HG03060 (cell line): ENCODE measurements at regions not wholly inside any gene's neighbourhood (a gene's known extent, or its start where the extent isn't known, plus 50 kb on each side); places are given as distances from the start of the nearest gene placed in this dataset.

Experiments used
- ATAC-seq: cut with Tn5 transposase; IDR thresholded peaks from one replicate; pipeline ENCODE4 v1.9.1; 2021; ENCODE audit warnings: low read depth, moderate number of reproducible peaks; ENCODE audit not compliant: unreplicated experiment

DNA sequence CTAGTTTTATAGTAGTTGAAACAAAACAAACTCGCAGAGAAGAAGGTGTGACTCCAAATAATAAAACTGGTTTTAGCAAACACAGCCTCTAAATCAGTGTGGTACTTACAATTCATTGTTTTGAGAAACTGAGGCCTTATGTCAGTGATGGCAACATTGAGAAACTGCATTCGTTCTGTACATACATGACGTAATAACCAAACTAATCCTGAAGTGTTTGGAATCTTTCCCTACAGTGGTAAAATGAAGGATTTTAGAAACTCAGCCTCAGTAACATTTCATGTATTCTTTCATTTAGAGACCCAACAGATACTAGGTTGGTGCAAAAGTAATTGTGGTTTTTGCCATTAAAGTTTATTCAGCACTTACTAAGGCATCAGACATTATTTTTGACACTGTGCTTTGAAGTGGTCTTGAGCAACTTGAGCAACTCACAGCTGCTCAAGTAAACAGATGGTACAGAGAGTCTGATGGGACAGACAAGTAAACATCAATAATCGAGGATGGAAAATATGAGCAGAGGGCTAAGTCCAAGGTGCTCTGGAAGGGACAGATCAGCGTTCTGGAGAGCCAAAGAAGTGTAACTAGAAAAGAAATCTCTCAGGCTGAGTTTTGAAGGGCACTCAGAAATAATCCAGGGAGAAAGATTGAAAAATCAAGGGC, 390.8 kb upstream of the BOD1L1 start:
- ATAC-seq: no peak

DNA sequence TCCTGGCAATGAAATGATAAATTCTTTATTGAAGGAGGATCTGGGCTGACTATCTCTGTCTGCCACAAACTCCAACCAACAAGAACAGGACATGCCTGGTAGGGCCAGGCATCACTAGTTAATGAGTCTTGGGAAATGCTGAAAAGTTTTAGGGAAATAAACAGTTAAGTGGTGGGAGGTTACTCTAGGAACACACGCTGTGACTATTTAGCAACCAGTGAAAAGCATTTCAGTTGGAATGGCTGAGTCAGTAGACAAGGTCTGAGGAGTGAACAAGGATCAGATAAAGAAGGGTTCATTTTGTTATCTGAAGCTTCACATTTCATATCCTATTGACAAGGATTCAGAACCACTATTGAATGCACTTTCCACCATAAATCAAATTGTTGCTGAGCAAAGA, 394.9 kb upstream of the BOD1L1 start:
- ATAC-seq: no peak

DNA sequence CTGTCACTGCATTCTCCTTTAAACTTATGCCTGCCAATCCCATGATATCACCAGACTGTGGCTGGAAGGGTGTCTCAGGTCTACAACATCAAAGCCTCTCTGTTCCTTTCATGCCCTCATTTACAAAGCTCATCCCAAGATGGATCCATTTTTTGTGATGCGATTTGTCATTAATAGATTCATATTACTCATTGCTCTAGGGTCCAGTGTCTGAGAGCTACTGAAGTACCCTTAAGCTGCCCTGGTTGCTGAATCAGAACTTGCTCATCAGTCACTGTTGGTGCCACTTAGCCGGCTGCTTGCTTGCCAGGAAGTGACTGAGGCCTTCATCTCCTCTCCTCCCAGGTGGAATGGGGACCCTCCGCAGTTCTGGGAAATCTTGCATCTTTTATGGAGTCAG, 395.5 kb upstream of the BOD1L1 start:
- ATAC-seq: no peak

DNA sequence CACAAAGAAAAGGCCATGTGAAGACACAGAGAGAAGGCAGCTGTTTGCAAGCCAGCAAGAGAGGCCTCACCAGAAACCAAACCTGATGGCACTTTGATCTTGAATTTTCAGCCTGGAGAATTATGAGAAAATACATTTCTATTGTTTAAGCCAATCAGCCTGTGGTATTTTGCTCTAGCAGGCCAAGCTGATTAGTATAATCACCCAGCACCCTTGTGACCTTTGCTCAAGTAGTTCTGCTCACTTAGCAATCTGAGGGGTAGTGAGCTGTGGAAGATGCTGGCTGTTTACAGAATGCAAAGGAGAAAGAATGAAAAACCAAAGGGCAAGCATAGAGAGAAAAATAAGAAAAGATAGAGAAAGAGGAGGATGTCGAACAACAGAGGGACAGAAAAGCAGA, 396.4 kb upstream of the BOD1L1 start:
- ATAC-seq: no peak

DNA sequence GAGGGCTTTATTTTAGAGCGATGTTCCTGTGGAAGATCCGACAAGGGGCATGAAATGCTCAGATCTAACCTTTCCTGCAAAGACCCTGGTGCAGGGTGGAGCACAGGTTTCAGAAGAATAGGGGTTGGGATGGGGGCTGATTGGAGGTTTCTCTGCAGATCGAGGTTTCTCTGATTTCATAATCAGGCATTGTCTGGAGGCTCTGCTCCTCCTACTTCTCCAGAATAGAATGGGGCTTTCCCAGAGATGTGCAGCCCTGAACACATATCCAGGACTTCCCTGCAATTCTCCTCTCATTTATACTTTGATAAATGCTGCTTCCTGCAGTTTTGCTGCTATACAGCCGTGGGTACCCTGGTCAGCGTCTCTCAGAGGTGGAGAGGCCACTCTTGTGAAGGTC, 397.6 kb upstream of the BOD1L1 start:
- no peak for ATAC-seq

DNA sequence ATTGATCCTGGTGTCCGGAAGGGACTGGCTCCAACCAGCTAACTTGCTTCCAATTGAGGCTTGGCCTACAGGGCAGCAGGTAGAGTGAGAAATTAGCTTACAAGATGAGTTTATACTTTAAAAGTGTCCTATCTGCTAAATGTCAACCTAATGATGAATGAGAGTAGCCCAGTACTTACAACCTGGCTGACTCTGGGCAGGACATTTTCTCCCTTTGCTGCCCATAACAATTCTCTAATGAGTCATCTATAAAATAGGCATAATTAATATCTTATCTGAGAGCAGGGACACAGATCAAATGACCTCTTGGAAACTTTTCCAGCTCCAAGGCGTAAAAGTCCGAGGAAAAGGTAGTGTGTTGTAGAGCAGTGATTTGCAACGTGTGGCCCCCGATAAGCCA, 398.4 kb upstream of the BOD1L1 start:
- ATAC-seq: no peak

DNA sequence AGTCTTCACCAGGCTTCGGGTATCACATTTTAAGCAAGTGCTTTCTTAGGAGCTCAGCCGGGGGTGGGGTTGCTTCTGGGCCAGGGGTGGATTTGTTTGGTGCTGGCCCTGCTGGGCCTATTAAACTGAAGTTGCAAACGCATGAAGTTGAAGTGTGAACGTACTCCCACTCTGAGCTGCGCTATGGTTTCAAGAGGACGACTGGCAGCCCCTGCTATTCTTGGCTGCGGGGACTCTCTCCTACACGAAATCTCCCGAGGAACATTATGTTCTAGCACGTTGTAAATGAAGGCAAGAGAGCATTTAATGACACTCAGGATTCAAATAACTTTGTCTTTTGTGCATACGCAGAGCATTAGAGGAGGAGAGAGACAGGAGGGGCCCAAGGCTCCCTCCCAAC, 401.3 kb upstream of the BOD1L1 start:
- ATAC-seq: no peak

DNA sequence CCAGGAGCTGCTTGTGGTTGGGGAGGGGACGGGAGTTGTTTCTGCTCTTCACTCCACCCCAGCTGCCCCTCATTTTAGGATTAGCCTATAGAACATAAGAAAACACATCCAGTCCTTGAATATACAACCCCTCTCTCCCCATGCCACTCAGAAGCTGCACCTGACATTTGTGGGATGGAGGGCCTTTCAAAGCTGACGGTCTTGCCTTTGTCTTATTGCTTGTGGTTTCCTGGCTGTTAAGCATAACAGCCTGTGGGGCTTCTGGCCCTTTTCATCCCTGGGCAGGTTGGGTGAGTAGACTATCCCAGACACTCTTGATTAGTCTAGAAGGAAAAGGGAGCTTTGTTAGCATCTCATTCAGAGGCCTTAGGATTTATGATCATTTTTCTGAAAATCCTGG, 407.6 kb upstream of the BOD1L1 start:
- ATAC-seq: no peak

DNA sequence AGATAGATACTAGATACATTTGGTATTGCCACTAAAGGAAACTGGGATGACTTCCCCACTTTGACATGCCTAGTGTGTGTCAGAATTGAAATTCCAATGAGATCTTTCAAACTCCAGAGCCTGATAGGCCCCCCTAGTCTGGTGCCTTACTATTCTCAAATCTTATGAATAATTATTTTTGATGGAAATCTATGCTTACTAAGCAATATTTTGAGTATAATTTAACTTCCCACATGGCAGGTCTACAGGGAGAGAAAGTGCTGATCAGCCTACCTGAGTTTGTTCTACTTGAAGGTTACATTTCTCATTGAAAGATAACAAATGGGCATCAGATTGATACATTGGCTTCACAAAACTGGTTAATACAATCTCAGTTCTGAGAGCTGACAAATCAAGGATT, 415.7 kb upstream of the BOD1L1 start:
- no peak for ATAC-seq

DNA sequence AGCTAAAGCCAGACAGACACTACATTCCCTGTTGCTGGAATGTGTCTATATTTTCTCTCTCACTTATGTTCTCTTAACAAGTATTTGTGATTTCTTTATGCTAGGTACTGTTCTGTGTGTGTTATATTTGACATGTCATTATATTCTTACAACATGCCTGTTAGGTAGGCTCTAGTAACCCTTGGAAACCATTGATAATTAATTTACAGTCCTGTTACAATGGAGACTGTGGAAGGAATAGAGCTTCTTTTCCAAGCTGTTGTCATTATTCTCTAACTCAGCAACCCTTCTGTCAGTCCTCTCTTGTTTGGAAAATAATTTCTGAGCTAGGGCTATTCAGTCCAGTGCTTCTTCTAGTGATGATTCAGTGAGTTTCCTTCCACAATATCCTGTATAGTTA, 419.1 kb upstream of the BOD1L1 start:
- no peak for ATAC-seq

DNA sequence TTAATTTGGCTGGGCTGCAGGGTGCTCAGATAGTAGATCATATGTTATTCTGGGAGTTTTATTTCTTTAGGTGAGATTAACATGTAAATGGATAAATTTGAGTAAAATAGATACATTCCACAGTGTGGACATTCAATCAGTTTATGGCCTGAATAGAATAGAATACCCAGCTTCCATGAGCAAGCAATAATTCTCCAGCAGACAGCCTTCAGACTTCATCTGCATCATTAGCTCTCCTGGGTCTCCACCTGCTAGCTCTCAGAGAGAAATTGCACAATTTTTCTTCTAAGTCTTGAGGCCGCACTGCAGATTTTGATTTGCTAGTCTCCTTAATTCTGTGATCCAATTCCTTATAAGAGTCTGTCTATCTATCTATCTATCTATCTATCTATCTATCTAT, 420.3 kb upstream of the BOD1L1 start:
- no peak for ATAC-seq

DNA sequence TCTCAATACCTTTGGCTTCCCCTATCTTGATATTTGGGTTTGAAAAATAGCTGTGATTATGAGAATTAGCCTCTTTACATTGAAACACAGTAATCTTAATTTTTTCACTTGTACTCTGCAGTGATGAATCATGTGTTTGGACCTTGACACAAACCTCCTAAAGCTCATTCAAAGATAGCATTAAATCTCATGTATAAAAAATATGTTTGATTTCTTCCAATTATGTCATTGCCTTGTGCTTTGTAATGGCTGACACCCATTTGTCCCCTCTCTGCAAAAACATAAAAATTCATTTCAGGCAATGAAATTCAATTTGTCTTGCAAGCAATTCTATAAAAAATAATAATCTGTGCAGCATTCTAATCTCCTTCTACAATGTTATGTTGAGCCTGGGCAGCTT, 422.4 kb upstream of the BOD1L1 start:
- no peak for ATAC-seq

DNA sequence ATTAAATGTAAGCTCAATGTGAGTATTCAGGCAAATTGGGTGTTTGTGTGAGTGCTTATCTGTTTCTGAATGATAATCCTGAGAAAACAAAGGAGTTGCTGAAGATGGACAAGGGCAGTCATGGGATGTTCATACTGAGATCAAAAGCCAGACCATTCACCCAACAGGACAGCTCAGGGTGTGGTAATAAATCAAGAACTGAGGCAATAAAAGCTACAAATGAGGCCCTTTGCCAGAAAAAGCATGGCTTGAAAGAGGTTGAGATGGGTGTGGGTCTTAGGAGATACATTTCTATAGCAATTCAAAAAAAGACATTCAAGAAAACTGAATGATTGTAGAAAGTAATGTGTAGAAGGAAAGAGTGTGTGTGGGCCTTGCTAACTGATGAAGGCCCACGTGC, 425.8 kb upstream of the BOD1L1 start:
- no peak for ATAC-seq

DNA sequence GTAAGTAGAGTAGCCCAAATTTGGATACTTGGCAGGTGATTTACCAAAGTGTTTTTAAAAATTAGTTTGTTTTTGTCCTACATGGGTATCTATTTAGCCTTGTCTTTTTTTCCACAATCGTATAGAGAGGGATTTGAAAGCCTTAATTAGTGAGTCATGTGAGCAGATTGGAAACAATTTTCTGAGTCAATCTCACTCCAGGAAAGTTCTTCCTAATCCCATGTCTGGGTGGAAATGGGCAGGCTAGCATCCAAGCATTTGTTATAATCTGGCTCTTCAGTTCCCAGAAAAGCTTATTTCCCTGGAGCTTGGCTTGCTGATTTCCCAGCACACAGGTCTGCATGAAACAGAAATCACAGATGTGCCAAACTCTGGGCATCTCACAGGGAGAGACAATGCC, 426.9 kb upstream of the BOD1L1 start:
- ATAC-seq: no peak

DNA sequence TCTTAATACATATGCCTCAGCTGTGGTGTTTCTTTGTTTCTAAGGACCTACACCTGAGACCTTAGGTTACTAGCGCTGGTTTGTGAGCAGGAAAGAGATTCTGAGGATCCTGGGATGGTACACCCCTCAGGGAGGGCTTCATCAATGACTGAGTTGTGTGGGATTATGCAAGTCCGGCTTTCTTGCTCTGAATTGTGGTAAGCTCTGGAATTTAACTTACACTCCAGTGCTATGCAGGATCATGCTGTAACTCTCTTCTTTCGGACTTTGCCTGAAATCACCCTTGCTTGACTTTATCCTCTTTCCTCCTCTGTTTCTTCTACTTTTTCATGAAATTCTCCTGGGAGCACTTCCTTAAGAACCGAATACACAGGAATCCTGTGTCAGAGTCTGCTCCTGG, 431.5 kb upstream of the BOD1L1 start:
- no peak for ATAC-seq

DNA sequence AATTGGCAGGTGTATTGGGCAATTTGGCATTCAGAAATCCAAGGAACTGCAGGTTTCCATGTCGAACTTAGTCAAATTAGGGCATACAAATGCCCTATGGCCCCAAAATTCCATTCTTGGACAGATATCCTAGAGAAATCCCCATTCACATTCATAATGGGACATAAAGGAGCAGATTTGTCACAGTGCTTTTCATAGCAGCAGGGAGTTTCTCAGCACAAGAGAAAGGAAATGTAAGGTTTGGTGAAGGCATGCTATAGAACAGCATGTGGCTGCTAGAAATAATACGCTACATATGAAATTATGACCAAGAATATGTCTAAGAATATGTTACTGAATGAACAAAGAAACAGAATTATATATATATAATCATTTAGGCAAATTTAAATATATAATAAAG, 437.5 kb upstream of the BOD1L1 start:
- no peak for ATAC-seq

DNA sequence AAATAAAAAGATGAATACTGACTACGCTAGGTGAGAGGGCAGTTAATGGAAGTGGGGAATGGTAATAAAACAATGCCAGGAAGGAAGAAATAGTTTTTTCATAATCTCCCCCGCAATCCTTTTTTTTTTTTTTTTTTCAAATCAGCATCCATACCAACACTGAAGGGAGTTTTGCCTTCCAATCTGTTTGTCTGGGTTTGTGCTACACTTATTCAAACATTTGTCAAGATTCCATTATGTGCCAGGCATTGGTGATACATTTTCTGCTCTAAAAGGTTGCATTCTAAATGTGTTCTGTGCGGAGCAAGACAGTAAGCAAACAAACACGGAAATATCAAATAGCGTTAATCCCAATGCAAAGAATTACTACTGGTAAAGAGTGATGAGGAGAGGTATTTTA, 437.9 kb upstream of the BOD1L1 start:
- no peak for ATAC-seq

DNA sequence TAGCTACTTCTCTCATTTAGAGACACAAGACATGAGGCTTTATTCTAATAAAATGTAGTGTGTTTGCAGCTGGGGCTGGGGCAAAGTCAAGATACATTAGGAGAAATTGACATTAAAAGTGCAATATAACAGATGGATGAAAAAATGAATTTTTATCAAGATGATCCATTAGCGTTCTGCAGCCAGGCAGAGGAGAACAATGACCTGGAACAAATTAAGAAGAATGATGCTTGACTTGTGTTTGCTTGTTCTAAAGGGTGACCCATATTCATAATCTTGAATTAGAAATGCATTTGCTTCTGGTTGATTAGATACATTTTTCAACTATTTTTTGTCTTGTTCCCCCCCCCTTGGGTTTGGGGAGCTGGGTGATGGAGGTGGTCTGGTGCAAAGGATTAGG, 439.5 kb upstream of the BOD1L1 start:
- ATAC-seq: no peak

DNA sequence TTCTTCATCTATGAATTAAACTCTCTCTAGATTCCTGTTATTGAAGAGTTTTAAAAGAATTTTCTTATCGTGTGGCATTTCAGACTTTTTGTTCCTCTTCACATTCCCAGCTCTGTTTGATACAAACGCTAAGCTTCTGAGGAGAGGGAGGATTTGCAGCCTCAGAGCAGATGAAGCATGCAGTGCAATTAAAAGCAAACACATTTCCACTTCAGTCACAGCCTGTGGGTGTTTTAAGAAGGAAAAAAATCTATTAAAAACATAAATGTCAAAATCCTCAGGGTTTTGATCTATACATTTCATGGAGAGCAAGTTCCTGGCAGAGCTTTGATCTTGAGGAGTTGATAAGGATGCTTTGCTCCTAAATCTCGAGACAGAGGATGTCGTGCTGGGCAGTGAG, 442.4 kb upstream of the BOD1L1 start:
- no peak for ATAC-seq

DNA sequence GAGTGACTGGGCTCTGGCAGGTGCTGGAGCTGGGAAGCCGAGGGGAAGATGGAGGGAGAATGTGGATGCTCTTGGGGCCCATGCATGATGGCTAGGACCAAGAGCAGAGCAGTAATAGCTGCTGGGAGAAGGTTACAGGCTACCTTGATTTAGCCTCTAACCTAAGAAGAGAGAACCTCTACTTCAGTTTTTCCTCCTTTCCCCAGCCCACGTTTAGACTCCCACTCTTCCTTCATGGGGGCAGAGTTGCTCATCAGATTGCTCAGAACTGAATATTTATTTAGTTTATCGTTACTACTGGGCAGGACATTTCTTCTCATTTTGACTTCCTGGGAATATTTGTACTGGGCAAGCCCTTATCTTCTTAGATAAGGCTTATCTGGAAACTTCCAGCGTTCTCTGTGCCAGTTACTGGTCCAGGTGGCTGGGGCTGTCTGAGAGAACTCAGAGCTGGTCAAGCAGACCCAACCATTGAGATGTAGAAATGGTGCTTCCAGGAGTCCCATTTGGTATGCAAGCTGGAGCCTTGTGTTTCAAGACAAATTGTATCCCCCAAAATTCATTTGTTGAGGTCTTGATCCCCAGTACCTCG, 442.9 kb upstream of the BOD1L1 start:
- no peak for ATAC-seq

DNA sequence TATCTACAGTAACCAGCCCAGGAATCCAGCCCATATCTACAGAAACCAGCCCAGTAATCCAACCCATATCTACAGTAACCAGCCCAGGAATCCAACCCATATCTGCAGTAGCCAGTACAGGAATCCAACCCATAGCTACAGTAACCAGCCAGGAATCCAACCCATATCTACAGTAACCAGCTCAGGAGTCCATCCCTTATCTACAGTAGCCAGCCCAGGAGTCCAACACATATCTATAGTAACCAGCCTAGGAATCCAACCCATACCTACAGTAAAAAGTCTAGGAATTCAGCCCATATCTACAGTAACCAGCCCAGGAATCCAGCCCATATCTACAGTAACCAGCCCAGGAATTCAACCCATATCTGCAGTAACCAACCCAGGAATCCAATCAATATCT, 445.0 kb upstream of the BOD1L1 start:
- no peak for ATAC-seq

DNA sequence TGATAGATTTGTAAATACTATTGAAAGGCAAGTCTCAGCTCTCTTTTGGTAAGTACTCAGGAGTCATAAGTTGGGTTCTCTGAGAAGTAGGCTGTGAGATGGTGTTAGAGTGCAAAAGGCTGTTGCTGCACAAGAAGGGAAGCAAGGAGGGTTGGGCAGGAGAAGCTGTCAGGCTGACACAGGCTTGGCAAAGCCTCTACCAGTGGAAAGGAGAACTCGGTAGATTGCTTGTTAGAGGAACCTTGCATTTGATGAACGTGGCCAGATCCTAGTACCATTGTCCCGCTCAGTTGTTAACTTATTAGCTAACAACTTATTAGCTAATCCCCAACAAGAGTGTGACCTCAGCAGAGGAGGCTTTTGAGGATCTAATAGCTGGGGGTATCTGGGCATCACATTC, 449.3 kb upstream of the BOD1L1 start:
- no peak for ATAC-seq

DNA sequence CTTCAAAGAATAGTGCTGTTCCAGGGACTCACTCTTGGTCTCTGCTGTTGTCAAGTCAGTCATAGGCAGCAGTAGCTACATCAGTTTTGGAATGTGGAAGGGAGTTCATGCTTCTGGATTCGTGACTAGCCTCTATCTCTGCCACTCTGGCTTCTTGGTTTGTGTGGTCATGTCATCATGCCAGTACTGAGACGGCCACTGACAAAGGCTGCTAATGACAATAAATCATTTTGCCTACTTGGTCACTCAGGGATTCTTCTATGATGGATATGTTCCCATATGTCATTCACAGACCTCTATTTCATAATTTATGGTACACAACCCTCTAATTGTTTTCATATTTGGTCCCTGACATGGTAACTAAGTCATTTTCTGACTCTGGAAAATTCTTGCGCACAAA, 450.8 kb upstream of the BOD1L1 start:
- no peak for ATAC-seq
